Hepatocyte (in vitro differentiated cells): ENCODE measurements at regions not wholly inside any gene's neighbourhood (a gene's known extent, or its start where the extent isn't known, plus 50 kb on each side); places are given as distances from the start of the nearest gene placed in this dataset.

Source experiments
- EZH2 ChIP-seq: fragments of 200-600 bp; sonication (generic); IDR thresholded peaks from 2 replicates; pipeline ENCODE4 v1.6.1; 2016; ENCODE audit warnings: antibody characterized with exemption, mild to moderate bottlenecking, borderline replicate concordance
- TF ChIP-seq, protein P1 (sequence below): fragments of 200-600 bp; sonication (generic); IDR thresholded peaks from 2 replicates; pipeline ENCODE4 v1.5.1; 2016; ENCODE audit warnings: antibody characterized with exemption, mild to moderate bottlenecking; ENCODE audit not compliant: poor library complexity

DNA sequence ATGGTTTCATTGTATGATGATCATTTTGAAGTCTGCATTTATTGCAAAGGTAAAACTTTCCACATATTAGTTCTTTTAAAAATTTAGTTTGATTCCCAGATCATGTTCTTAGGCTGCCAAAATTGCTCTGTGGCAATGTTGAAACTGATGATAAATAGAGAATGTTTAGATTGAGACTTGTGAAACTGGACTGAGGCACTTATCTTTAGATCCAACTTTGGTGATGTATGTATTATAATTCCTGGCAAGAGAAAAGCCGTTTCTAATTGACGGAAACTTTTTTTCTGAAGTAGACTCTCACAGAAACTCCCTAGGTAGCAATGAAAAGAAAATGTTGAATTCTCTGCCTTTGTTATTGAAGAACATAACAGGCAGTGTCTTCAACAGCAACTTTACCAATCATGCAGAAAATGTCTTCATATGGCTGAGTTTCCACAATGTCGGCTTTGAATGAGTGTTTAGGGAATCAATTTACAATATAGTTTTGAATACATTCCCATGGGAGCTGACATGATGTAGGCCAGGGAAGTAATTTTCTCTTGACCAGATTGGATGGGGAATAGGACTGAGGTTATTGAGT lies 456.2 kb downstream of the CD109 start:
- TF ChIP-seq EZH2, result no peak
- TF ChIP-seq, protein P1, sequence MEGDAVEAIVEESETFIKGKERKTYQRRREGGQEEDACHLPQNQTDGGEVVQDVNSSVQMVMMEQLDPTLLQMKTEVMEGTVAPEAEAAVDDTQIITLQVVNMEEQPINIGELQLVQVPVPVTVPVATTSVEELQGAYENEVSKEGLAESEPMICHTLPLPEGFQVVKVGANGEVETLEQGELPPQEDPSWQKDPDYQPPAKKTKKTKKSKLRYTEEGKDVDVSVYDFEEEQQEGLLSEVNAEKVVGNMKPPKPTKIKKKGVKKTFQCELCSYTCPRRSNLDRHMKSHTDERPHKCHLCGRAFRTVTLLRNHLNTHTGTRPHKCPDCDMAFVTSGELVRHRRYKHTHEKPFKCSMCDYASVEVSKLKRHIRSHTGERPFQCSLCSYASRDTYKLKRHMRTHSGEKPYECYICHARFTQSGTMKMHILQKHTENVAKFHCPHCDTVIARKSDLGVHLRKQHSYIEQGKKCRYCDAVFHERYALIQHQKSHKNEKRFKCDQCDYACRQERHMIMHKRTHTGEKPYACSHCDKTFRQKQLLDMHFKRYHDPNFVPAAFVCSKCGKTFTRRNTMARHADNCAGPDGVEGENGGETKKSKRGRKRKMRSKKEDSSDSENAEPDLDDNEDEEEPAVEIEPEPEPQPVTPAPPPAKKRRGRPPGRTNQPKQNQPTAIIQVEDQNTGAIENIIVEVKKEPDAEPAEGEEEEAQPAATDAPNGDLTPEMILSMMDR, result no peak
